ENCODE measurements at regions not wholly inside any gene's neighbourhood (a gene's known extent, or its start where the extent isn't known, plus 50 kb on each side); places are given as distances from the start of the nearest gene placed in this dataset.

GRCh38 chr3:95334461-95334860 lies 1271.6 kb downstream of the NSUN3 start:
- POLR2A ChIA-PET: no interaction called here
- no peak for DNase-seq (ENCODE audit: low read depth)
- no peaks in the 10 kb centered on the region for H3K27me3 ChIP-seq (ENCODE audit: control insufficient read depth, insufficient read depth, low read length)
- TF ChIP-seq, protein P1, sequence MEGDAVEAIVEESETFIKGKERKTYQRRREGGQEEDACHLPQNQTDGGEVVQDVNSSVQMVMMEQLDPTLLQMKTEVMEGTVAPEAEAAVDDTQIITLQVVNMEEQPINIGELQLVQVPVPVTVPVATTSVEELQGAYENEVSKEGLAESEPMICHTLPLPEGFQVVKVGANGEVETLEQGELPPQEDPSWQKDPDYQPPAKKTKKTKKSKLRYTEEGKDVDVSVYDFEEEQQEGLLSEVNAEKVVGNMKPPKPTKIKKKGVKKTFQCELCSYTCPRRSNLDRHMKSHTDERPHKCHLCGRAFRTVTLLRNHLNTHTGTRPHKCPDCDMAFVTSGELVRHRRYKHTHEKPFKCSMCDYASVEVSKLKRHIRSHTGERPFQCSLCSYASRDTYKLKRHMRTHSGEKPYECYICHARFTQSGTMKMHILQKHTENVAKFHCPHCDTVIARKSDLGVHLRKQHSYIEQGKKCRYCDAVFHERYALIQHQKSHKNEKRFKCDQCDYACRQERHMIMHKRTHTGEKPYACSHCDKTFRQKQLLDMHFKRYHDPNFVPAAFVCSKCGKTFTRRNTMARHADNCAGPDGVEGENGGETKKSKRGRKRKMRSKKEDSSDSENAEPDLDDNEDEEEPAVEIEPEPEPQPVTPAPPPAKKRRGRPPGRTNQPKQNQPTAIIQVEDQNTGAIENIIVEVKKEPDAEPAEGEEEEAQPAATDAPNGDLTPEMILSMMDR (IDR thresholded peaks at IDR 0.05; ENCODE audit: insufficient read depth, low read depth, low read length): no peak
- CTCF ChIA-PET: no interaction called here
- no peaks in the 10 kb centered on the region for H3K36me3 ChIP-seq (ENCODE audit: control insufficient read depth, insufficient read depth, low read length)
- no peak overlapping the region for H3K4me3 ChIP-seq (ENCODE audit: low read depth, low read length)

- ChIA-PET POLR2A (no interaction called here), CTCF (no interaction called here)
- Histone ChIP-seq H3K27me3 (ENCODE audit: control insufficient read depth, insufficient read depth, low read length) (no peaks in the 10 kb centered on the region), H3K4me3 (ENCODE audit: low read depth, low read length) (no peak overlapping the region), H3K36me3 (ENCODE audit: control insufficient read depth, insufficient read depth, low read length) (no peaks in the 10 kb centered on the region)
- no peak for DNase-seq (ENCODE audit: low read depth)
- TF ChIP-seq, protein P1 (IDR thresholded peaks at IDR 0.05; ENCODE audit: insufficient read depth, low read depth, low read length): no peak
Observed at GRCh38 chr3:95335517-95335916, 1272.7 kb downstream of the NSUN3 start.

DNA sequence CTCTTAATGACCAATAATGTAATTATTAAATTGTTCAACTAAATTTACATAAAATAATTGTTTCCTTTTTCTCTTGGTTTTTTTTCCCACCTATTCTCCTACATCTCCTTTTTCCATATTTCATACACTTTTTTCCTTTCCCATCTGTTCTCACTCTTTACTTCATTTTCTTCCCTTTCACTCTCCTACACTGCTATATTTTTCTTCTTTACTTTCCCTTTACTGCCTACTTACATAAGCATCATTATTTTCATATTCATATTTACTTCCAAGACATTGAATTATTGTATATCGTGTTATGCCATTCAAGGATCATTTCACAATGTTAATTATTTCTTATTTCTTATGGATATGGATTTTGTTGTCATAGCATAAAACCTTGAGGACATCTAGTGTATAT lies 1275.6 kb downstream of the NSUN3 start:
- H3K36me3 ChIP-seq (ENCODE audit: control insufficient read depth, insufficient read depth, low read length): no peaks in the 10 kb centered on the region
- TF ChIP-seq, protein P1 (IDR thresholded peaks at IDR 0.05; ENCODE audit: insufficient read depth, low read depth, low read length): no peak
- H3K4me3 ChIP-seq (ENCODE audit: low read depth, low read length): no peak overlapping the region
- no peaks in the 10 kb centered on the region for H3K27me3 ChIP-seq (ENCODE audit: control insufficient read depth, insufficient read depth, low read length)
- DNase-seq (ENCODE audit: low read depth): no peak
- CTCF ChIA-PET: no interaction called here
- POLR2A ChIA-PET: no interaction called here

- Histone ChIP-seq H3K4me3 (ENCODE audit: low read depth, low read length) (no peak overlapping the region), H3K36me3 (ENCODE audit: control insufficient read depth, insufficient read depth, low read length) (no peaks in the 10 kb centered on the region), H3K27me3 (ENCODE audit: control insufficient read depth, insufficient read depth, low read length) (no peaks in the 10 kb centered on the region)
- POLR2A ChIA-PET: no interaction called here
- TF ChIP-seq, protein P1 (IDR thresholded peaks at IDR 0.05; ENCODE audit: insufficient read depth, low read depth, low read length): no peak
- CTCF ChIA-PET: no interaction called here
- DNase-seq (ENCODE audit: low read depth): no peak
Observed at GRCh38 chr3:95341314-95341713, 1278.5 kb downstream of the NSUN3 start.

DNA sequence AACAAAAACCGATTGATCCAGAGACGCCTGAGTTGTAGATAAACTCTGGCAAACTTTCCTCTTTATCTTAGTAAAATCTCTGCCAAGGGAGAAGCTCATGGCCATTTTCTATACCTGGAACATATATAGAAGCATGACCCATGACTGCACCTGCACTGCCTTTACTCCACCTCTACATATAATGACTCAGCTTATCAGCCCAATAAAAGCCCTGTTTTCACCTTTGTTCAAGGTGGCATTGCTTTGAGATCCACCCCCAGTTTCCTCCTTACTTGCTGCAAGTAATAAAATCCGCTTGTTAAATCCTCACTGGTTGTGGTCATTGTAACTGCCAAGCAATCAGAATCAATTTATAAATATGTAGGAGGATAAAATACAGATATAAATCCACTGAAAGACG lies 1280.4 kb downstream of the NSUN3 start:
- ChIA-PET CTCF (no interaction called here), POLR2A (no interaction called here)
- no peak for DNase-seq (ENCODE audit: low read depth)
- no peaks in the 10 kb centered on the region for H3K27me3 ChIP-seq (ENCODE audit: control insufficient read depth, insufficient read depth, low read length)
- no peaks in the 10 kb centered on the region for H3K36me3 ChIP-seq (ENCODE audit: control insufficient read depth, insufficient read depth, low read length)
- TF ChIP-seq, protein P1 (IDR thresholded peaks at IDR 0.05; ENCODE audit: insufficient read depth, low read depth, low read length): no peak
- no peak overlapping the region for H3K4me3 ChIP-seq (ENCODE audit: low read depth, low read length)

All from BJ (cell line).